Lower lobe of right lung (tissue), 2 donors: ENCODE measurements at regions not wholly inside any gene's neighbourhood (a gene's known extent, or its start where the extent isn't known, plus 50 kb on each side); places are given as distances from the start of the nearest gene placed in this dataset.
"Not testable (repeated sequence)": the region's sequence is repeated elsewhere in the genome, so short reads cannot be mapped to it uniquely, and the experiment has no call there.

Source experiments
- ATAC-seq, 2 donors: fragments of 200-7000 bp; cut with Tn5 transposase; one replicate each; pipeline ENCODE4 v1.9.1; 2020 to 2022; ENCODE audit warnings: mild to moderate bottlenecking in 2 of 2, moderate library complexity in 2 of 2
- DNase-seq: peaks from one replicate; pipeline ENCODE4 v3.0.0-alpha.2; 2020
- H3K27ac ChIP-seq: fragments of 200-600 bp; one replicate; pipeline ENCODE4 v1.8.0; 2022
- H3K27me3 ChIP-seq: fragments of 200-600 bp; one replicate; pipeline ENCODE4 v1.8.0; 2022; ENCODE audit warnings: low read depth
- H3K36me3 ChIP-seq: fragments of 200-600 bp; one replicate; pipeline ENCODE4 v1.8.0; 2022; ENCODE audit warnings: mild to moderate bottlenecking
- H3K4me1 ChIP-seq: fragments of 200-600 bp; one replicate; pipeline ENCODE4 v1.8.0; 2022
- H3K4me3 ChIP-seq: fragments of 200-600 bp; one replicate; pipeline ENCODE4 v1.8.0; 2022; ENCODE audit warnings: mild to moderate bottlenecking
- H3K9me3 ChIP-seq: fragments of 200-600 bp; one replicate; pipeline ENCODE4 v1.8.0; 2022
- intact Hi-C: fragments of 100-400 bp; cut with DNase I; formaldehyde crosslinking; loops from one replicate; pipeline ENCODE4 v1.11.0; 2022
- TF ChIP-seq, protein P1 (sequence below): fragments of 200-600 bp; IDR thresholded peaks from one replicate; pipeline ENCODE4 v1.8.0; 2022; ENCODE audit warnings: antibody characterized with exemption, mild to moderate bottlenecking
- donor health status: DM: no; HTN: yes; CAD: no; lungs with severe emphysema.

DNA sequence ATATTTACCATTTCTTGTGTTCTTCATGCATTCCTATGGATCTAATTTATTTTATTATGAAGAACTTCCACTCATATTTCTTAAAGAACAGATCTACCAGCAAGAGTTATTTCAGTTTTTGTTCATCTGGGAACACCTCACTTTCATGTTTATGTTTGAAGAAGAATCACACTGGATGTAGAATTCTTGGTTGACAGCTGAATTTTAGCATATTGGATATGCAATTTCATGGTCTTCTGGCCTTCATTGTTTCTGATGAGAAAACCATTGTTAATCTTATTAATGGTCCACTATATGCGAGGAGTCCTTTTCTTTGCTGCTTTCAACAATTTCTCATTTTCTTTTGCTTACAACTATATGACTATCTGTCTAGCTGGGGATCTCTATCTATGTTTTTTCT lies 189.2 kb downstream of the UXS1 start:
- intact Hi-C loops: no loop called here
- DNase-seq (no peak), ATAC-seq (no peak)
- Histone ChIP-seq H3K36me3 (no peaks in the 10 kb centered on the region), H3K4me1 (no peaks in the 10 kb centered on the region), H3K4me3 (no peak overlapping the region), H3K27me3 (no peaks in the 10 kb centered on the region), H3K9me3 (peaks cover 31% of the 10 kb centered on the region), H3K27ac (no peak overlapping the region)
- TF ChIP-seq, protein P1, sequence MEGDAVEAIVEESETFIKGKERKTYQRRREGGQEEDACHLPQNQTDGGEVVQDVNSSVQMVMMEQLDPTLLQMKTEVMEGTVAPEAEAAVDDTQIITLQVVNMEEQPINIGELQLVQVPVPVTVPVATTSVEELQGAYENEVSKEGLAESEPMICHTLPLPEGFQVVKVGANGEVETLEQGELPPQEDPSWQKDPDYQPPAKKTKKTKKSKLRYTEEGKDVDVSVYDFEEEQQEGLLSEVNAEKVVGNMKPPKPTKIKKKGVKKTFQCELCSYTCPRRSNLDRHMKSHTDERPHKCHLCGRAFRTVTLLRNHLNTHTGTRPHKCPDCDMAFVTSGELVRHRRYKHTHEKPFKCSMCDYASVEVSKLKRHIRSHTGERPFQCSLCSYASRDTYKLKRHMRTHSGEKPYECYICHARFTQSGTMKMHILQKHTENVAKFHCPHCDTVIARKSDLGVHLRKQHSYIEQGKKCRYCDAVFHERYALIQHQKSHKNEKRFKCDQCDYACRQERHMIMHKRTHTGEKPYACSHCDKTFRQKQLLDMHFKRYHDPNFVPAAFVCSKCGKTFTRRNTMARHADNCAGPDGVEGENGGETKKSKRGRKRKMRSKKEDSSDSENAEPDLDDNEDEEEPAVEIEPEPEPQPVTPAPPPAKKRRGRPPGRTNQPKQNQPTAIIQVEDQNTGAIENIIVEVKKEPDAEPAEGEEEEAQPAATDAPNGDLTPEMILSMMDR: no peak

GRCh38 chr2:105999211-105999989 lies 194.7 kb downstream of the UXS1 start:
- DNase-seq (no peak), ATAC-seq (no peak)
- H3K36me3 ChIP-seq: no peaks in the 10 kb centered on the region
- no peak overlapping the region for H3K4me3 ChIP-seq
- TF ChIP-seq, protein P1: no peak
- intact Hi-C loops: no loop called here
- H3K27ac ChIP-seq: no peak overlapping the region
- H3K9me3 ChIP-seq: peaks cover 21% of the 10 kb centered on the region
- no peaks in the 10 kb centered on the region for H3K27me3 ChIP-seq
- H3K4me1 ChIP-seq: no peaks in the 10 kb centered on the region

DNA sequence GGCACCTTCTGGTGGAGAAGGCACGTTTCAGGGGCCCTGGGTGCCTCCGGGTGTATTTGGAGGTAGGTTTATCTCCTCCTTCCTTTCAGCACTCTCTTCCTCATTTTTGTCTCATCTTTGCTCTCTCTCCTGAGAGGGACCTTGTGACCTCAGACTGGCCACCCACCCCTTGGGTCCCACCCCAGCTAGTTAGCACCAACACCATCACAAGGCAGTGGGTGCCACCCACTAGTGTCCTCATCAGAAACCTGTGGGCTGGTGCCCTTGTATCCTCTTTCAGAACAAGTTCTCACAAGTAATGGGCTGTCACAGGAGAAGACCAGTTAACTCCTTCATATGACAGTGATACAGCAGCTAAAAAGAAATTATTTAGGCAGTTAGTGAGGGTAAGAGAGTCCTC lies 196.4 kb downstream of the UXS1 start:
- DNase-seq (no peak), ATAC-seq (peak in 1 of 2 donors; percentile 9)
- no peaks in the 10 kb centered on the region for H3K4me1 ChIP-seq
- H3K27me3 ChIP-seq: no peaks in the 10 kb centered on the region
- intact Hi-C loops: no loop called here
- H3K4me3 ChIP-seq: no peak overlapping the region
- TF ChIP-seq, protein P1: no peak
- peaks cover 19% of the 10 kb centered on the region for H3K9me3 ChIP-seq
- H3K36me3 ChIP-seq: no peaks in the 10 kb centered on the region
- no peak overlapping the region for H3K27ac ChIP-seq

DNA sequence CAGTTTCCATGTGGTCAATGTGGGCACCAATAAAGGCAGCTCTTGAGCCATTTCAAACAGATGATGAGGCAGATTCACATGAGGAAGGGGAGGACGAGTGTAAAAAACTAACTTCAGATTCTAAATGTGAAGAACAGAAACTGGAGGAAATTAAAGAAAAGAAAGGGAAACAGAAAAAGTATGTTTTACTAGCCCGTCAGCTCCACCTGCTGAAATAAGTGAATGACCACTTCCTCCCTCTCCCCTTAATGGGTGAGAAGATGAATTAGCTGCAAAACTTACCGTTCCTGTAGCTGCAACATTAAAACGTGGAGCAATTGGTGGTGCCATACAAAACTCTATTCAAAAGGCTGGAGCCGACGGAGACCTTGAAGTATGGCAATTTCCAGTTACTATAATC lies 203.5 kb downstream of the UXS1 start:
- ATAC-seq: no peak
- Histone ChIP-seq H3K27me3 (no peaks in the 10 kb centered on the region), H3K9me3 (peaks cover 16% of the 10 kb centered on the region)

GRCh38 chr2:105989803-105990202 lies 204.3 kb downstream of the UXS1 start:
- H3K27me3 ChIP-seq, H3K36me3 ChIP-seq, intact Hi-C loops, H3K4me1 ChIP-seq, ATAC-seq, DNase-seq, H3K4me3 ChIP-seq, H3K27ac ChIP-seq, H3K9me3 ChIP-seq: not testable (repeated sequence)

More for the DNA sequence above, 203.5 kb downstream of the UXS1 start:
- Histone ChIP-seq H3K4me1 (no peaks in the 10 kb centered on the region), H3K27ac (no peak overlapping the region), H3K4me3 (no peak overlapping the region), H3K36me3 (no peaks in the 10 kb centered on the region)
- no peak for DNase-seq
- intact Hi-C loops: no loop called here
- TF ChIP-seq, protein P1: no peak

- DNase-seq (no peak), ATAC-seq (no peak)
- H3K36me3 ChIP-seq: no peaks in the 10 kb centered on the region
- H3K27me3 ChIP-seq: no peaks in the 10 kb centered on the region
- TF ChIP-seq, protein P1: no peak
- intact Hi-C loops: no loop called here
- peaks cover under 1% of the 10 kb centered on the region for H3K9me3 ChIP-seq
- H3K27ac ChIP-seq: no peak overlapping the region
- H3K4me3 ChIP-seq: no peak overlapping the region
- H3K4me1 ChIP-seq: no peaks in the 10 kb centered on the region
These were observed 205.0 kb downstream of the UXS1 start for GRCh38 chr2:105989070-105989469.
